SK-N-SH treated with all-trans-retinoic acid at 6 μM for 48 hours (cell line): ENCODE measurements at regions not wholly inside any gene's neighbourhood (a gene's known extent, or its start where the extent isn't known, plus 50 kb on each side); places are given as distances from the start of the nearest gene placed in this dataset.

Source experiments
- PPARA ChIP-seq: fragments of 250-450 bp; sonication (Bioruptor Pico); IDR thresholded peaks from 2 replicates; pipeline ENCODE4 v1.5.0; 2020; ENCODE audit warnings: mild to moderate bottlenecking, borderline replicate concordance
- TF ChIP-seq, protein P1 (sequence below): fragments of 250-450 bp; sonication (Bioruptor Pico); IDR thresholded peaks from 2 replicates; pipeline ENCODE4 v1.8.0; 2020; ENCODE audit warnings: mild to moderate bottlenecking, moderate library complexity, borderline replicate concordance

DNA sequence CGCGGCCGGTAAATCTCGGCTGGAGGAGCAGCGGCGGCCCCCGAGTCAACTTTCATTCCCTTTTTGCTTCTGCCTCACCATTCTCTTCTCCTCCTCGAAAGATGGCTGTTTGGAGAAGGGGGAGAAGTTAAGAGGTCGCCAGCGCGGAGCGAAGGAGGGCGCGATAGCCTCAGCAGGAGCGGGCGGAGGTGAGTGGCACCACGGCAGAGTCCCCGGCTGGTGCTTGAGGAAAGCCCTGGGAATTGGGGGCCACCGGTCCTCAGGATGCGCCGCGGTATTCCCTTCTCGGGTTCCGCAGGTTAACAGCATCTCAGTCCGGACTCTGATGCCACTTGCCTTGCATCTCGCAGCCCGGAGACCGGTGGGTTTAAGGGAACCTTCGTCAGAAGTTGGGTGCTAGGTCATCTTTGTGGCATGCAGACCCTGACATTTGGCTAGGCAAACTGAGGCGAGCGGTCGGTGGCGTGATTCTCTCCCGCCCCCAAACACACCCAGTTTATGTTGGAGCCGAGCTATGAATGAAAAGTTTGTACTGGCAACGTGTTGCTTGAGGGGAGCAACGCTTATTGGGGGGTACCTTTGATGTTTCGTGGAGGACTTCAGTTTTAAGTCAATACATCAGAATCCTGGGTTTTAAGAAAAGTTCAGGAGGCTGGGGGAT is 59.5 kb upstream of the PRPS1L1 start:
- TF ChIP-seq, protein P1, sequence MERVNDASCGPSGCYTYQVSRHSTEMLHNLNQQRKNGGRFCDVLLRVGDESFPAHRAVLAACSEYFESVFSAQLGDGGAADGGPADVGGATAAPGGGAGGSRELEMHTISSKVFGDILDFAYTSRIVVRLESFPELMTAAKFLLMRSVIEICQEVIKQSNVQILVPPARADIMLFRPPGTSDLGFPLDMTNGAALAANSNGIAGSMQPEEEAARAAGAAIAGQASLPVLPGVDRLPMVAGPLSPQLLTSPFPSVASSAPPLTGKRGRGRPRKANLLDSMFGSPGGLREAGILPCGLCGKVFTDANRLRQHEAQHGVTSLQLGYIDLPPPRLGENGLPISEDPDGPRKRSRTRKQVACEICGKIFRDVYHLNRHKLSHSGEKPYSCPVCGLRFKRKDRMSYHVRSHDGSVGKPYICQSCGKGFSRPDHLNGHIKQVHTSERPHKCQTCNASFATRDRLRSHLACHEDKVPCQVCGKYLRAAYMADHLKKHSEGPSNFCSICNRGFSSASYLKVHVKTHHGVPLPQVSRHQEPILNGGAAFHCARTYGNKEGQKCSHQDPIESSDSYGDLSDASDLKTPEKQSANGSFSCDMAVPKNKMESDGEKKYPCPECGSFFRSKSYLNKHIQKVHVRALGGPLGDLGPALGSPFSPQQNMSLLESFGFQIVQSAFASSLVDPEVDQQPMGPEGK (CRISPR knock-in tag): no peak
- TF ChIP-seq PPARA: no peak
